BJ (cell line): ENCODE measurements at regions not wholly inside any gene's neighbourhood (a gene's known extent, or its start where the extent isn't known, plus 50 kb on each side); places are given as distances from the start of the nearest gene placed in this dataset.

Experiments
- CTCF ChIA-PET: fragments of 350-600 bp; formaldehyde crosslinking; extraction: SDS; loops from one replicate; lab custom pipeline; 2021; ENCODE audit warnings: antibody characterized with exemption, inconsistent platforms; lab: Yijun Ruan, JAX
- POLR2A ChIA-PET: fragments of 300-600 bp; sonication (Branson Sonifier 250); formaldehyde crosslinking; extraction: SDS; loops from one replicate; lab custom pipeline; 2021; ENCODE audit warnings: antibody characterized with exemption; lab: Charles Lee
- DNase-seq: peaks from one replicate; pipeline ENCODE4 v3.0.0-alpha.2; 2011; ENCODE audit warnings: low read depth
- H3K27me3 ChIP-seq: 2 replicates; pipeline ENCODE4 v1.6.0; 2011; ENCODE audit warnings: low read length; ENCODE audit not compliant: control insufficient read depth, insufficient read depth
- H3K36me3 ChIP-seq: 2 replicates; pipeline ENCODE4 v1.5.1; 2011; ENCODE audit warnings: low read length; ENCODE audit not compliant: control insufficient read depth, insufficient read depth
- H3K4me3 ChIP-seq: 2 replicates; pipeline ENCODE4 v1.5.1; 2011; ENCODE audit warnings: low read depth, mild to moderate bottlenecking, control low read depth, low read length
- CTCF ChIP-seq: IDR thresholded peaks from 2 replicates; pipeline ENCODE4 v1.5.1; 2011; ENCODE audit warnings: low read depth, mild to moderate bottlenecking, control low read depth, inconsistent platforms, low read length, moderate library complexity; ENCODE audit not compliant: insufficient read depth

DNA sequence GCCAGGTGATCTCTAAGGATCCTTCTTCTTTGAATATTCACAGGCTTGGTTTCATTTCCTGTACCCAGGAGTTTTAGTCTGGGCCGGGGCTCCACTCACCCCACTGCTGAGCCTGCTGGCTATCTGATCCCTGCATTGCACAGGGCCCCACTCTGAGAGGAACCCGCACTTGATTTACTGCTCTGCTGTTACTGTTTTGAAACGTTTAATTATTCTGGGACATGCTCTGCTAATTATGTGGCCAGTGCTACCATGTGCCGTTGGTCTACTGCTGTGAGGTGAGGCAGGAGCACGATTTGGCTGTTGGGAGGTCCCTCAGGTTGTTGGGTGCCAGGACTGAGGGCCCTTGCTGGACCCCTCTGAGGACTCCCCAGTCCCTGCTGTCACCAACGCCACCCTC lies 108.7 kb upstream of the SIRPA start:
- TF ChIP-seq CTCF = no peak
- no peak for DNase-seq
- ChIA-PET CTCF (interaction anchor here (1.2 to 2.1 kb wide), 4 partner anchors 9 to 22 kb away, joined by 3 to 16 read pairs (median 4); no protein-coding TSS in a partner anchor), POLR2A (no interaction called here)
- no peak overlapping the region for H3K4me3 ChIP-seq
- no peaks in the 10 kb centered on the region for H3K36me3 ChIP-seq
- peaks cover 22% of the 10 kb centered on the region for H3K27me3 ChIP-seq

- POLR2A ChIA-PET = no interaction called here
- no peak for TF ChIP-seq CTCF
- CTCF ChIA-PET = interaction anchor here (1.0 kb wide), 1 partner anchor 16 kb away, joined by 3 read pairs; no protein-coding TSS in a partner anchor
- peaks cover 21% of the 10 kb centered on the region for H3K27me3 ChIP-seq
- H3K4me3 ChIP-seq = no peak overlapping the region
- DNase-seq = no peak
- no peaks in the 10 kb centered on the region for H3K36me3 ChIP-seq
Measured at GRCh38 chr20:1784586-1784985, 110.6 kb upstream of the SIRPA start.

DNA sequence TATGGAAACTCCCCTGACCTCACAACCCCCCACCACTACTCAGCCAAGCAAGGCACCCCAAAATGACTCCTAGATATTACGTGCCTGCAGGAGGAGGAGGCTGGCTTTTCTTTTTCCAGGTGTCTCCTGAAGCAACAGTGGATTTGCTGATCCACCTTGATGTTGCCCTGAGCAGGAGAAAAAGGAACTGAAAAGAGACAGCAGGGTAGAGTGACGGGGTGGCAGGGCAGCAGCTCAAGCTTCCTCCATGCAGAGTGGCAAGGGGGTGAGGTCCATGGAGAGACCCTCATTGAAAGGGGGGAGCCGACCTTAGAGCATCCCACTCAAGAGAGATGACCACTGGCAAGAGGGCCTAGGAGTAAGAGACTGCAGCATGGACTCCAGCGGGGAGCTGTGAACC lies 112.0 kb upstream of the SIRPA start:
- CTCF ChIA-PET = no interaction called here
- POLR2A ChIA-PET = no interaction called here
- peaks cover 18% of the 10 kb centered on the region for H3K27me3 ChIP-seq

DNA sequence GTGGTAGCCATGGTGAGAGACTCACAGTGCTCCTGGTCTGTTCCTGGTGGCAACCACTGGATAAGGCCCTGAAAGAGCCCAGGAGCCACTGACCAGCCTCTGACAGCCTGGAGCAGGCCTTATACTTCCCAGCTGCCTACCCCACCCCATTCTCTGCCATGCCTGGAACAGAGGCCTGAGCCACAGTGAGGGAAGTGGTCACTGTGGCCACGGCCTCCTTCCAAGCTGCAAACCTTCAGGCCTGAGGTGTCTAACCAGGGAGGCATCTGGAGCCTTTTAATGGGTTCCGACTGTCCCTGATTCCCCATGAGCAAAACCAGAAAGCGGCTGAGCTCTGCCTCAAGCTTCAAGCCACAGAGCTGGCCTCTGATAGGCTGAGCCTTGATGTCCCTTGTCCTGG lies 113.0 kb upstream of the SIRPA start:
- no peaks in the 10 kb centered on the region for H3K36me3 ChIP-seq
- POLR2A ChIA-PET = no interaction called here
- peaks cover 14% of the 10 kb centered on the region for H3K27me3 ChIP-seq
- no peak for TF ChIP-seq CTCF
- CTCF ChIA-PET = interaction anchor here (1.2 kb wide), 1 partner anchor 21 kb away, joined by 3 read pairs; no protein-coding TSS in a partner anchor
- no peak for DNase-seq
- H3K4me3 ChIP-seq = no peak overlapping the region

More for the DNA sequence above, 112.0 kb upstream of the SIRPA start:
- no peak for DNase-seq
- Histone ChIP-seq H3K4me3 (no peak overlapping the region), H3K36me3 (no peaks in the 10 kb centered on the region)
- TF ChIP-seq CTCF = no peak

GRCh38 chr20:1779567-1779966 lies 115.6 kb upstream of the SIRPA start:
- peaks cover 7% of the 10 kb centered on the region for H3K27me3 ChIP-seq
- H3K36me3 ChIP-seq = no peaks in the 10 kb centered on the region
- ChIA-PET CTCF (interaction anchor here (0.7 to 1.1 kb wide), 2 partner anchors 13 to 22 kb away, joined by 3 read pairs; no protein-coding TSS in a partner anchor), POLR2A (no interaction called here)
- no peak for DNase-seq
- TF ChIP-seq CTCF = no peak
- H3K4me3 ChIP-seq = no peak overlapping the region
